Esophagus muscularis mucosa (tissue), 4 donors: ENCODE measurements at regions not wholly inside any gene's neighbourhood (a gene's known extent, or its start where the extent isn't known, plus 50 kb on each side); places are given as distances from the start of the nearest gene placed in this dataset.

Source experiments
- DNase-seq: peaks from one replicate; pipeline ENCODE4 v3.0.0-alpha.2; 2017; ENCODE audit errors: extremely low spot score
- H3K27ac ChIP-seq, 4 donors: fragments of 200-600 bp; sonication (generic); replicated peaks in 1 of 4; 1 replicate in 3 of 4; 2 replicates in 1 of 4; pipeline ENCODE4 v1.5.1; 2016 to 2019; ENCODE audit warnings: mild to moderate bottlenecking in 1 of 4
- H3K27me3 ChIP-seq, 4 donors: fragments of 200-600 bp; sonication (generic); one replicate each; pipeline versions ENCODE4 v1.5.1 to v1.6.0; 2016 to 2019
- H3K36me3 ChIP-seq, 4 donors: fragments of 200-600 bp; sonication (generic); one replicate each; pipeline ENCODE4 v1.5.1; 2016 to 2019
- H3K4me1 ChIP-seq, 4 donors: fragments of 200-600 bp; sonication (generic); one replicate each; pipeline ENCODE4 v1.5.1; 2016 to 2019
- H3K4me3 ChIP-seq, 4 donors: fragments of 200-600 bp; sonication (generic); 1 replicate in 2 of 4; 2 replicates in 2 of 4; pipeline ENCODE4 v1.5.1; 2016 to 2019; ENCODE audit warnings: mild to moderate bottlenecking in 4 of 4, moderate library complexity in 1 of 4
- H3K9me3 ChIP-seq, 4 donors: fragments of 200-600 bp; sonication (generic); 1 replicate in 3 of 4; 2 replicates in 1 of 4; pipeline ENCODE4 v1.5.1; 2016 to 2019
- CTCF ChIP-seq, 3 experiments: fragments of 200-600 bp in 2 of 3; fragments of 450-650 bp in 1 of 3; sonication (generic) in 2 of 3; IDR thresholded peaks; one replicate each; pipeline ENCODE4 v1.5.1; 2017 to 2019; ENCODE audit warnings: antibody characterized with exemption in 3 of 3, mild to moderate bottlenecking in 2 of 3, moderate library complexity in 1 of 3
- EP300 ChIP-seq: sonication (generic); formaldehyde crosslinking; IDR thresholded peaks from one replicate; pipeline ENCODE4 v1.6.1; 2017; ENCODE audit warnings: antibody characterized with exemption
- POLR2A ChIP-seq: fragments of 450-650 bp; IDR thresholded peaks from one replicate; pipeline ENCODE4 v1.6.1; 2017; ENCODE audit warnings: antibody characterized with exemption, moderate library complexity, mild to moderate bottlenecking, low read depth
- POLR2AphosphoS5 ChIP-seq, 2 donors: sonication (generic); formaldehyde crosslinking; IDR thresholded peaks; one replicate each; pipeline ENCODE4 v1.6.1; 2017; ENCODE audit warnings: antibody characterized with exemption in 2 of 2
- WGBS: methylation state at CpG from one replicate; pipeline ENCODE4 v1.1.5; 2018; 5-methylcytosine and 5-hydroxymethylcytosine counted together
- intact Hi-C: fragments of 100-400 bp; cut with DNase I; formaldehyde crosslinking; loops from one replicate; pipeline ENCODE4 v1.15.1; 2023

GRCh38 chr15:62845241-62846126, 197.1 kb upstream of the TPM1 start:
- H3K27ac ChIP-seq, result peak overlapping the region in 1 of 4 donors; percentile 32
- TF ChIP-seq POLR2A, result no peak
- TF ChIP-seq CTCF (IDR thresholded peaks at IDR 0.05), result no peak
- TF ChIP-seq POLR2AphosphoS5 (IDR thresholded peaks at IDR 0.05), result no peak
- TF ChIP-seq EP300, result no peak
- H3K27me3 ChIP-seq, result no peaks in the 10 kb centered on the region
- intact Hi-C loops, result loop anchor here (5.0 kb wide), 2 partner anchors 62 to 197 kb away; partner anchors contain the start of gene TPM1
- H3K4me3 ChIP-seq, result no peak overlapping the region
- no peaks in the 10 kb centered on the region for H3K9me3 ChIP-seq
- H3K36me3 ChIP-seq, result peaks cover 0 to 31% (median 15%) of the 10 kb centered on the region in 4 donors
- peak; percentile 90 for DNase-seq
- WGBS, result 69% methylated on average over 11 of the region's 12 CpGs
- peaks cover 20 to 84% (median 51%) of the 10 kb centered on the region in 4 donors for H3K4me1 ChIP-seq

DNA sequence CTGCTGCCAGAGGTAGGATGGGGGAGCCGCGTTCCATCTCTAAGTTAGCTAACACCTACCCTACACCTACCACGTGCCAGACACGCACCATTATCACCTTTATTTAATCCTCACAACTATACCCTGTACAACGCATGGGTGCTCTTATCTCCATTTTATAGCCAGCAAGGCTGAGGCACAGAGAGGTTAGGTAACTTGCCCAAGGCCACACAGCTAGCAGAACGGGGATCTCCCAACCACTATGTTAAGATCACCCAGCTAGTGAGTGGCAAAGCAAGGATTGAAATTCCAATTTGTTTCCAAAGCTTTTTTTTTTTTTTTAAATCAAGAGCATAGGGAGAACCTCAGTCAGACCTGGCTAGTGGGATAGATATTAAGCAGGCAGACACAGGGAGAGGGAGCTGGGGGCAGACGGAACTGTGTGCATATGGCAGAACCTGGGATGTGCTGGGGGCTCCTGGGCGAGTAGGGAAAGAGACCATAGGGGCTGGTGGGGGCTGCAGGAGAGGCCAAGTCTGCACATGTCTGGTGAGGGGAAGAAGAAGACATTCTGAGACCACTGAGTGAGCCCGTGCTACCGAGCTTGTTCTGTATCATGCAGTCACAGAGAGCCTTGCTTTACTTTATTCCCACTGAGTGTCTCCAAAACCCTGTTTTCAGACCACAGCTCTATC, 196.3 kb upstream of the TPM1 start:
- H3K27ac ChIP-seq, result no peak overlapping the region
- intact Hi-C loops, result loop anchor here (5.0 kb wide), 2 partner anchors 61 to 196 kb away; partner anchors contain the start of gene TPM1

DNA sequence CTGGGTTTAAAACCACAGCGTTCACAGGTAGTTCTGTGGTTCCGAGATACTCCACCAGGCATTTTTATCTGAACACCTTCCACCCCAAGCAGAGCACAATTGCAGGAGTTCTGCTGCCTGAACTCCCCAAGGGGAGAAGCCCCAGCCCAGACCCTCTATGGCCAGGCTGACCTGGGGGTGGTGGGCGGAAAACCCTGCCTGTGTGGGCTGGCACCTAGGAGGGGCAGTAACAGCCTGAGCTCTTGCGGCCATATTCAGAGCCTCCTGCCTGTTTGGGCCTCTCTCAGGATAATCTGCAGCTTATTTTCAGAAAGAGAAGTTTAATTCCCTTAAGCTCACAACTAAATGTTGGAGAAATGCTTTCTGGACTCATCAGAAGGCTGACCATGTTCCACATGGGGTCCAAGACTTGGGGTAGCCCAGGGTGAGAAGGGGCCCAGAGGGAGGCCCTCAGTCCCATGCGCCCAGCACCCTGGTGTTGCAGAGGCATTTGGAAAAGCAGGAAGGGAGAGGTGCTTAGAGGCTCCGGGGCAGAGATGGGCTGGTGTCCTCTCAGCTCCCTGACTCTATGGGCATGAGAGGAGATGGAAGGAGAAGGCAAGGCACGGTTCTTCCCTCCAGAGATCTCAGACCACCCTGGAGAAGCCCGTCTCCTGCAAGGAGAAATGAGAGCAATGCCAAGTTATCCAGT, 195.6 kb upstream of the TPM1 start:
- 92% methylated on average over 7 of the region's 8 CpGs for WGBS
- intact Hi-C loops, result loop anchor here (5.0 kb wide), 2 partner anchors 60 to 195 kb away; partner anchors contain the start of gene TPM1
- no peaks in the 10 kb centered on the region for H3K27me3 ChIP-seq
- peaks cover 0 to 29% (median 4%) of the 10 kb centered on the region in 4 donors for H3K36me3 ChIP-seq
- H3K4me1 ChIP-seq, result peaks cover 20 to 81% (median 52%) of the 10 kb centered on the region in 4 donors
- TF ChIP-seq EP300 (no peak), POLR2AphosphoS5 (IDR thresholded peaks at IDR 0.05) (no peak), CTCF (IDR thresholded peaks at IDR 0.05) (no peak), POLR2A (no peak)
- DNase-seq, result no peak
- no peak overlapping the region for H3K4me3 ChIP-seq
- no peak overlapping the region for H3K27ac ChIP-seq
- no peaks in the 10 kb centered on the region for H3K9me3 ChIP-seq

More for the DNA sequence above, 196.3 kb upstream of the TPM1 start:
- Histone ChIP-seq H3K4me1 (peaks cover 20 to 87% (median 56%) of the 10 kb centered on the region in 4 donors), H3K9me3 (no peaks in the 10 kb centered on the region), H3K27me3 (no peaks in the 10 kb centered on the region), H3K4me3 (no peak overlapping the region), H3K36me3 (peaks cover 0 to 29% (median 8%) of the 10 kb centered on the region in 4 donors)
- 90% methylated on average over 10 of the region's 10 CpGs for WGBS
- no peak for TF ChIP-seq EP300
- no peak for TF ChIP-seq CTCF (IDR thresholded peaks at IDR 0.05)
- no peak for TF ChIP-seq POLR2A
- no peak for TF ChIP-seq POLR2AphosphoS5 (IDR thresholded peaks at IDR 0.05)
- DNase-seq, result no peak

GRCh38 chr15:62847900-62848489, 194.6 kb upstream of the TPM1 start:
- intact Hi-C loops, result loop anchor here (1.0 to 5.0 kb wide), 3 partner anchors 59 to 241 kb away; partner anchors contain the start of gene TPM1
- peak; percentile 79 to 82 (median 80) for TF ChIP-seq CTCF (IDR thresholded peaks at IDR 0.05)
- no peak for TF ChIP-seq POLR2A
- TF ChIP-seq POLR2AphosphoS5 (IDR thresholded peaks at IDR 0.05), result peak in 1 of 2 donors; percentile 52
- no peak for TF ChIP-seq EP300
- 69% methylated on average over 6 of the region's 7 CpGs for WGBS
- H3K4me3 ChIP-seq, result no peak overlapping the region
- H3K27ac ChIP-seq, result peak overlapping the region; percentile 34 to 66 (median 58)
- no peak for DNase-seq
- peaks cover 0 to 29% (median 4%) of the 10 kb centered on the region in 4 donors for H3K36me3 ChIP-seq
- H3K27me3 ChIP-seq, result no peaks in the 10 kb centered on the region
- H3K9me3 ChIP-seq, result no peaks in the 10 kb centered on the region
- H3K4me1 ChIP-seq, result peaks cover 15 to 78% (median 49%) of the 10 kb centered on the region in 4 donors
